ENCODE measurements at regions not wholly inside any gene's neighbourhood (a gene's known extent, or its start where the extent isn't known, plus 50 kb on each side); places are given as distances from the start of the nearest gene placed in this dataset.

DNA sequence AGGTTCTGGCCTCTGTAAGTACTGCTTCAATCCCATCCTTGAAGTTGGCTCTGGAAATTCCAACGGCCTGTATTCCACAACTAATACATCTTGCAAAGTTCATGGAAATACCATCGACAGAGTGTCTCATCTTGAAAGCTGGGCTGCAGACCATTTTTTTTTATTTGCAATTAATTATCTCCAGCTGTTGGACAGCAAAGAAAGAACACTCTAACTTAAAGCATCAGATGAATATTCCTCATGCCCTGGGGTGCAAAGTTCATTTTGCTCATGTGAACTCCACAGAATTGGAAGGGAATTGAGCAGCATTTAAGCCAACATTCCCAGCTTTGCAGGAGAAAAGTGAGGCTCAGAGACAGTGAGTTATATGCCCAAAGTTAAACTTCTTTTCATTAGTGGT, 96.5 kb upstream of the PIEZO2 start:
- Histone ChIP-seq H3K4me3 (no peak overlapping the region), H3K36me3 (replicated peaks in 1 of 2) (no peaks in the 10 kb centered on the region), H3K27ac (no peak overlapping the region), H3K4me1 (replicated peaks in 1 of 2) (no peaks in the 10 kb centered on the region), H3K9me3 (replicated peaks in 1 of 3) (no peaks in the 10 kb centered on the region), H3K27me3 (no peaks in the 10 kb centered on the region)
- no peak for TF ChIP-seq POLR2A (IDR thresholded peaks at IDR 0.05)
- TF ChIP-seq, protein P1, sequence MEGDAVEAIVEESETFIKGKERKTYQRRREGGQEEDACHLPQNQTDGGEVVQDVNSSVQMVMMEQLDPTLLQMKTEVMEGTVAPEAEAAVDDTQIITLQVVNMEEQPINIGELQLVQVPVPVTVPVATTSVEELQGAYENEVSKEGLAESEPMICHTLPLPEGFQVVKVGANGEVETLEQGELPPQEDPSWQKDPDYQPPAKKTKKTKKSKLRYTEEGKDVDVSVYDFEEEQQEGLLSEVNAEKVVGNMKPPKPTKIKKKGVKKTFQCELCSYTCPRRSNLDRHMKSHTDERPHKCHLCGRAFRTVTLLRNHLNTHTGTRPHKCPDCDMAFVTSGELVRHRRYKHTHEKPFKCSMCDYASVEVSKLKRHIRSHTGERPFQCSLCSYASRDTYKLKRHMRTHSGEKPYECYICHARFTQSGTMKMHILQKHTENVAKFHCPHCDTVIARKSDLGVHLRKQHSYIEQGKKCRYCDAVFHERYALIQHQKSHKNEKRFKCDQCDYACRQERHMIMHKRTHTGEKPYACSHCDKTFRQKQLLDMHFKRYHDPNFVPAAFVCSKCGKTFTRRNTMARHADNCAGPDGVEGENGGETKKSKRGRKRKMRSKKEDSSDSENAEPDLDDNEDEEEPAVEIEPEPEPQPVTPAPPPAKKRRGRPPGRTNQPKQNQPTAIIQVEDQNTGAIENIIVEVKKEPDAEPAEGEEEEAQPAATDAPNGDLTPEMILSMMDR (IDR thresholded peaks at IDR 0.05): no peak
- intact Hi-C loops (cut with DNase I): no loop called here
- 30 to 44% (median 34%) methylated on average over 2 of the region's 2 CpGs for WGBS, 4 donors
- DNase-seq: no peak

DNA sequence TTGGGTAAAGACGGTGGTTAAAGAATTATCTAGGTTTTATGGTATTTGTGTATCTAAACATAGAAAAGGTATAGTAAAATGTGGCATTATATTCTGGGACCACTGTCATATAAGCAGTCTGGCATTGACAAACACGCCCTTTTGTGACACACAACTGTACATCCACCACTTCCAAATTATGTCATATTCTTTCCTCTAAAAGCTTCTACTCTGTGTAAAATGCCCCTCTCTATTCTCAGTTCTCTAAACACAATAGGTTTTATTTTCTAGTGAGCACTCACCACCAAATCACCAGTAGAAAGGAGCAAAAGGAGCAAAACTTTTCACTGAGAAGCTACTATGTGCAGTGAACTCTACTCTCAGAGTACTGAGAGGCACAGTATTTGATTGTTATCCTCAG, 88.1 kb upstream of the PIEZO2 start:
- no peak for TF ChIP-seq POLR2A (IDR thresholded peaks at IDR 0.05)
- TF ChIP-seq, protein P1 (IDR thresholded peaks at IDR 0.05): no peak
- no peak overlapping the region for H3K4me3 ChIP-seq
- H3K9me3 ChIP-seq (replicated peaks in 1 of 3): no peaks in the 10 kb centered on the region
- H3K27ac ChIP-seq: no peak overlapping the region
- 60 to 80% (median 72%) methylated on average over 2 of the region's 2 CpGs for WGBS, 4 donors
- no peaks in the 10 kb centered on the region for H3K36me3 ChIP-seq (replicated peaks in 1 of 2)
- no peaks in the 10 kb centered on the region for H3K4me1 ChIP-seq (replicated peaks in 1 of 2)
- H3K27me3 ChIP-seq: no peaks in the 10 kb centered on the region
- intact Hi-C loops (cut with DNase I): no loop called here
- no peak for DNase-seq

DNA sequence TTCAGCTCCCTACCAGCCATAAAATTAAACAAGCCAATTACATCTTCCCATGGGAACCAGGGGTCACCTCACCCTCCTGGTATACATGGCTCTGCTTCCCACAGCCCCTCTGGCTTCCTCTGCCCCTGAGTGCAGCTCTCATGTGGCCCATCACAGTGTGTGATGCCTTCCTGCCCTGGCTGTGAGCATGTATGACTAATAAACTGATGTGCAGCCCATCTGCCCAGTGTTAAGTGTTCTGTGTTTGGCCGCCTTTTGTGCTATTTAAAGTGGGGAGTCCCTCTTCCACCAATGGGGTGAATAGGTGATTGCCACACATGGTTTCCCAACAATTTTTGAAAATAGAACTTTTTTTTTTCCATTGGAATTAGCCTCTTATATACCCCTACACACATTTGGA, 87.7 kb upstream of the PIEZO2 start:
- TF ChIP-seq, protein P1 (IDR thresholded peaks at IDR 0.05): no peak
- TF ChIP-seq POLR2A (IDR thresholded peaks at IDR 0.05): no peak
- H3K4me1 ChIP-seq (replicated peaks in 1 of 2): no peaks in the 10 kb centered on the region
- H3K27ac ChIP-seq: no peak overlapping the region
- WGBS, 4 donors: 71 to 92% (median 91%) methylated on average over 1 of the region's 1 CpG
- no peaks in the 10 kb centered on the region for H3K36me3 ChIP-seq (replicated peaks in 1 of 2)
- no peak for DNase-seq
- H3K9me3 ChIP-seq (replicated peaks in 1 of 3): no peaks in the 10 kb centered on the region
- intact Hi-C loops (cut with DNase I): no loop called here
- H3K4me3 ChIP-seq: no peak overlapping the region
- H3K27me3 ChIP-seq: no peaks in the 10 kb centered on the region

DNA sequence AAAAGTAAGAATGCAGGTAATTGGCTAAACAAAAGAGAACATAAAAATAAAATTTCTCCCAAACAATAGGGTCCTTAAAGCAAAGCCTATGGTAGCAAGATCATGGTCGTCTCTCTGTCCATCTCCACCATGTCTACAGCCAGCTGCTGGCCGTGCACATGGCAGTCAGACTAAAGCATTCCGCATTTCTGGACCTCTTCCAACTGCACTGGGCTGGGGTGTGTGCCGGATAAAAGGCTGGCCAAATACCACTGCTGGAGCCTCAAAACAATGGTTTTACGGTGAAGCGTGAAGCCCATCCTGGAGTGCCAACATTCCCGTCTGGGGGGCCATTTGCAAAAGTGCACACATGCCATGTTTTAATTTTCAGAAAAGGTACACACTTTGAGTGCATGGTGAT, 74.8 kb upstream of the PIEZO2 start:
- WGBS, 4 donors: 75 to 81% (median 77%) methylated on average over 7 of the region's 7 CpGs
- Histone ChIP-seq H3K36me3 (replicated peaks in 1 of 2) (no peaks in the 10 kb centered on the region), H3K4me1 (replicated peaks in 1 of 2) (no peaks in the 10 kb centered on the region), H3K9me3 (replicated peaks in 1 of 3) (no peaks in the 10 kb centered on the region), H3K4me3 (no peak overlapping the region), H3K27ac (no peak overlapping the region), H3K27me3 (no peaks in the 10 kb centered on the region)
- intact Hi-C loops (cut with DNase I): no loop called here
- DNase-seq: no peak
- TF ChIP-seq, protein P1 (IDR thresholded peaks at IDR 0.05): no peak
- no peak for TF ChIP-seq POLR2A (IDR thresholded peaks at IDR 0.05)
